GM19035 (cell line): ENCODE measurements at regions not wholly inside any gene's neighbourhood (a gene's known extent, or its start where the extent isn't known, plus 50 kb on each side); places are given as distances from the start of the nearest gene placed in this dataset.
"Not testable (repeated sequence)": the region's sequence is repeated elsewhere in the genome, so short reads cannot be mapped to it uniquely, and the experiment has no call there.

Experiments
- ATAC-seq: cut with Tn5 transposase; IDR thresholded peaks from one replicate; pipeline ENCODE4 v1.9.1; 2021; ENCODE audit not compliant: unreplicated experiment

DNA sequence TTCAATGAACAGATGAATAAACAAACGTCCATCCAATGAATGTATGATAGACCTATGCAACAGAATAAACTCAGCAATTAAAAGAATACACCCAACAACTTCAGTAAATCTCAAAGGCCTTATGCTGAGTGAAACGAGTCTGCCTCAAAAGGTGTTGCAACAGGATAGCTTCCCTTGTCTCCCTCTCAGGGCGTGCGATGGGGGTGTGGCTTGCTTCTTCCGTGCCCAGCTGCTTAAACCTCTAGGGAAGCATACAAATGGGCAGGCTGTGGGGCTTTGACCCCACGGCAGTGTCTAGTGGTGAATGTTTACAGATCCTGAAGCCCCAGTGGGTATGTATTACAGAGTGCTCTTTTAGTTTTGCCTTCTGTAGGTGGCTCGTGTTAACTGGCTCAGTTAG, 87.0 kb upstream of the CCL21 start:
- ATAC-seq = no peak

DNA sequence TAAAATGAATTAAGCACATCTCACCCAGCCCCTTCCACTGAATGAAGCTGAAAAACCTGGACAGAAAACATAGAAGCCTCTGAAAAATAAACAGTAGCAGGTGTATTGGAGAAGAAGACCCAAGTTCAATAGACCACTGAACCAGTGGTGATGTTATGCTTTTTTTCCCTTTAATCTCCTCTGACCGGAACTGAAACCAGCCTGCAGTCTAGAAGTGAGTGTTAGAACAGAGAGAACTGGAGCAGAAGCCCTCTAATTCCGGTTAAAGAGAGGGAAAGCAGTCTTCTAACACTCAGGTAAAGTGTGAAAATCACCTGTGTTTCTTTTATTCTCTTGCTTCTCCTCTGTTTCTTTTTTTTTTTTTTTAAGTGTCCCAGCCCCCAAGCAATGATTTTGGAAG, 83.5 kb upstream of the CCL21 start:
- no peak for ATAC-seq

GRCh38 chr9:34783951-34784487, 74.1 kb upstream of the CCL21 start:
- no peak for ATAC-seq

GRCh38 chr9:34782372-34782771, 72.4 kb upstream of the CCL21 start:
- no peak for ATAC-seq

GRCh38 chr9:34777666-34778065, 67.7 kb upstream of the CCL21 start:
- ATAC-seq = no peak

- no peak for ATAC-seq
These were observed 64.0 kb upstream of the CCL21 start for GRCh38 chr9:34773955-34774354.

- ATAC-seq = no peak
These were observed 63.5 kb upstream of the CCL21 start for GRCh38 chr9:34773306-34773910.

GRCh38 chr9:34771007-34771406, 61.1 kb upstream of the CCL21 start:
- ATAC-seq = no peak

DNA sequence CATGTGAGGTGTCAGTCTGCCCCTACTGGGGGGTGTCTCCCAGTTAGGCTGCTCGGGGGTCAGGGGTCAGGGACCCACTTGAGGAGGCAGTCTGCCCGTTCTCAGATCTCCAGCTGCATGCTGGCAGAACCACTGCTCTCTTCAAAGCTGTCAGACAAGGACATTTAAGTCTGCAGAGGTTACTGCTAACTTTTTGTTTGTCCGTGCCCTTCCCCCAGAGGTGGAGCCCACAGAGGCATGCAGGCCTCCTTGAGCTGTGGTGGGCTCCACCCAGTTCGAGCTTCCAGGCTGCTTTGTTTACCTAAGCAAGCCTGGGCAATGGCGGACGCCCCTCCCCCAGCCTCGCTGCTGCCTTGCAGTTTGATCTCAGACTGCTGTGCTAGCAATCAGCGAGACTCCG, 57.2 kb upstream of the CCL21 start:
- ATAC-seq = not testable (repeated sequence)

GRCh38 chr9:34760196-34761040, 50.5 kb upstream of the CCL21 start:
- not testable (repeated sequence) for ATAC-seq
